ENCODE measurements at regions not wholly inside any gene's neighbourhood (a gene's known extent, or its start where the extent isn't known, plus 50 kb on each side); places are given as distances from the start of the nearest gene placed in this dataset.

- Mint-ChIP-seq H3K4me1 (peaks cover 33% of the 10 kb centered on the region), H3K4me3 (peak overlapping the region; percentile 73), H3K27me3 (no peaks in the 10 kb centered on the region), H3K27ac (peak overlapping the region; percentile 55), H3K9me3 (no peaks in the 10 kb centered on the region), H3K36me3 (ENCODE audit: low read depth) (no peaks in the 10 kb centered on the region)
- TF ChIP-seq CTCF (IDR thresholded peaks at IDR 0.05), result no peak
- DNase-seq (no peak), ATAC-seq (ENCODE audit: low read depth) (peak; percentile 49)
- POLR2A ChIA-PET, result interaction anchor here (0.6 to 5.0 kb wide), 10 partner anchors 9 to 96 kb away, joined by 4 to 51 read pairs (median 6); no protein-coding TSS in a partner anchor
- intact Hi-C loops (cut with micrococcal nuclease), result no loop called here
- CTCF ChIA-PET, result interaction anchor here (1.0 to 2.3 kb wide), 4 partner anchors 10 to 73 kb away, joined by 3 to 15 read pairs (median 8); no protein-coding TSS in a partner anchor
Observed at GRCh38 chr17:77420804-77421629, 280.2 kb downstream of the SEC14L1 start.

GRCh38 chr17:77421630-77421972 lies 280.8 kb downstream of the SEC14L1 start:
- Mint-ChIP-seq H3K27me3 (no peaks in the 10 kb centered on the region), H3K9me3 (no peaks in the 10 kb centered on the region), H3K4me1 (peaks cover 39% of the 10 kb centered on the region), H3K4me3 (peak overlapping the region; percentile 73), H3K27ac (peak overlapping the region; percentile 55), H3K36me3 (ENCODE audit: low read depth) (no peaks in the 10 kb centered on the region)
- CTCF ChIA-PET, result interaction anchor here (2.0 to 2.3 kb wide), 3 partner anchors 9 to 21 kb away, joined by 6 to 15 read pairs (median 9); no protein-coding TSS in a partner anchor
- TF ChIP-seq CTCF (IDR thresholded peaks at IDR 0.05), result no peak
- DNase-seq (no peak), ATAC-seq (ENCODE audit: low read depth) (peak; percentile 54)
- intact Hi-C loops (cut with micrococcal nuclease), result no loop called here
- POLR2A ChIA-PET, result interaction anchor here (0.9 to 5.0 kb wide), 8 partner anchors 9 to 96 kb away, joined by 5 to 51 read pairs (median 8); no protein-coding TSS in a partner anchor

GRCh38 chr17:77422104-77422747 lies 281.5 kb downstream of the SEC14L1 start:
- Mint-ChIP-seq H3K4me1 (peaks cover 45% of the 10 kb centered on the region), H3K27ac (no peak overlapping the region), H3K36me3 (ENCODE audit: low read depth) (no peaks in the 10 kb centered on the region), H3K4me3 (no peak overlapping the region), H3K27me3 (no peaks in the 10 kb centered on the region), H3K9me3 (no peaks in the 10 kb centered on the region)
- intact Hi-C loops (cut with micrococcal nuclease), result no loop called here
- DNase-seq (no peak), ATAC-seq (ENCODE audit: low read depth) (no peak)
- ChIA-PET POLR2A (interaction anchor here (0.9 to 5.0 kb wide), 6 partner anchors 8 to 23 kb away, joined by 3 to 51 read pairs (median 12); no protein-coding TSS in a partner anchor), CTCF (interaction anchor here (2.0 to 2.3 kb wide), 3 partner anchors 8 to 22 kb away, joined by 6 to 15 read pairs (median 9); no protein-coding TSS in a partner anchor)
- TF ChIP-seq CTCF (IDR thresholded peaks at IDR 0.05), result no peak

GRCh38 chr17:77422748-77423113 lies 282.0 kb downstream of the SEC14L1 start:
- ChIA-PET CTCF (interaction anchor here (2.0 to 2.3 kb wide), 2 partner anchors 17 to 22 kb away, joined by 6 to 9 read pairs; no protein-coding TSS in a partner anchor), POLR2A (interaction anchor here (0.9 to 5.0 kb wide), 3 partner anchors 9 to 18 kb away, joined by 3 to 51 read pairs (median 15); no protein-coding TSS in a partner anchor)
- intact Hi-C loops (cut with micrococcal nuclease), result no loop called here
- no peak overlapping the region for H3K4me3 Mint-ChIP-seq
- DNase-seq, result no peak
- H3K9me3 Mint-ChIP-seq, result no peaks in the 10 kb centered on the region
- no peak for ATAC-seq (ENCODE audit: low read depth)
- no peaks in the 10 kb centered on the region for H3K36me3 Mint-ChIP-seq (ENCODE audit: low read depth)
- no peak for TF ChIP-seq CTCF (IDR thresholded peaks at IDR 0.05)
- H3K27ac Mint-ChIP-seq, result peak overlapping the region; percentile 4
- peaks cover 50% of the 10 kb centered on the region for H3K4me1 Mint-ChIP-seq
- no peaks in the 10 kb centered on the region for H3K27me3 Mint-ChIP-seq

Measured in activated B cell treated with CpG ODN at 0.5 μM for 24 hours (primary cell).